HFFc6 (cell line): ENCODE measurements at regions not wholly inside any gene's neighbourhood (a gene's known extent, or its start where the extent isn't known, plus 50 kb on each side); places are given as distances from the start of the nearest gene placed in this dataset.
"Not testable (repeated sequence)": the region's sequence is repeated elsewhere in the genome, so short reads cannot be mapped to it uniquely, and the experiment has no call there.

Source experiments
- DNase-seq: peaks from one replicate; pipeline ENCODE4 v3.0.0-alpha.2; 2018
- H3K27ac Mint-ChIP-seq: 2 replicates; pipeline ENCODE4 v1.8.0; 2020; ENCODE audit warnings: mild to moderate bottlenecking, mixed read lengths
- H3K27me3 Mint-ChIP-seq: 2 replicates; pipeline ENCODE4 v1.8.0; 2021; ENCODE audit warnings: mild to moderate bottlenecking, moderate library complexity, mixed read lengths; ENCODE audit not compliant: insufficient read depth
- H3K36me3 Mint-ChIP-seq: 2 replicates; pipeline ENCODE4 v1.8.0; 2021; ENCODE audit warnings: low read depth, mixed read lengths
- H3K4me1 Mint-ChIP-seq: 2 replicates; pipeline ENCODE4 v1.8.0; 2020; ENCODE audit warnings: low read depth, mixed read lengths
- H3K4me3 Mint-ChIP-seq: 2 replicates; pipeline ENCODE4 v1.8.0; 2020; ENCODE audit warnings: mild to moderate bottlenecking, moderate library complexity, mixed read lengths
- H3K9me3 Mint-ChIP-seq: 2 replicates; pipeline ENCODE4 v1.8.0; 2020; ENCODE audit warnings: mild to moderate bottlenecking, mixed read lengths
- TF ChIP-seq, protein P1 (sequence below): fragments of 200-600 bp; sonication (generic); IDR thresholded peaks from 2 replicates; pipeline ENCODE4 v1.5.0; 2021; ENCODE audit warnings: antibody characterized with exemption, mild to moderate bottlenecking

DNA sequence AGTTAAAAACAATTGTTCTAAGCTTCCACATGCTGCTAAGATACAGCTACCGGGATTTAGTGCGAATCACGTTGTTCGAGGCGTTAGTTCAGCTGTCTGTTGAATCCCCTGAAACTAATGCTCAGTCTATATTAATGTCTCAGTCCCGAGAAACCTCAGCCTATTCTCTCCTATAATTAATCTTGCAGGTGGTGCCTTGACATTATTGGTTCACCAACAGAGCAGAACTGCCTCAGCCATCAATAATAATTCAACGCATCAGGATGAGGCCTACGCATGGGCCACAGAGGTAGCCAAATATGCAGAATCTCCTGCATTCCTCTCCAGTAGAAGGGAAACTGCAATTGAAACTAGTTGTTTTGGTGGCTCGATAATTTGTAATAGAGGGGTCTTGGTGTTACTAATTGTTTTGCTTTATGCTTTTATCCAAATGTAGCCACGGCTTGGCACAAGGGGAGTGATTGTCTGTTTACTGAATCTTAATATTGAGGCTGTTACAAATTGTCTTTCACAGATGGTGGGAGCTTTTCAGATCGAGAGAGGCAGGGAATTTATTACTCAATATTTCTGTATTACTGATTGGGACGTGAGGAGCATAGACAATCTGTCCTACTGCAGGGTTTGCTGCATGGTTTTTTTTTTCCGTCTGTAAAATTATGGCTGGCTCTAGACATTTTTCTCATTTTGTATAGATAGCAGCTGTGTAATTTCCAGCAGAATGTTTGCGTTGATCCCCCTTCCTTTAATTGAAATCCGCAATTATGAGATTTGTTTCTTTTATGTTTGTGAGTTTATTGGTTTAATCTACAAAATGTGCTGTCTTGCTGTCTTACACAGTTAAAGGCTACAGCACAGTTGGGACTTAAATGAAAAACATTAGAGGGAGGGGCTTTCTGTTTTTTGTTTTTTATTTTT is 1036.5 kb upstream of the NOVA1 start:
- no peaks in the 10 kb centered on the region for H3K4me1 Mint-ChIP-seq
- DNase-seq, result no peak
- H3K4me3 Mint-ChIP-seq, result no peak overlapping the region
- no peak overlapping the region for H3K27ac Mint-ChIP-seq
- TF ChIP-seq, protein P1, sequence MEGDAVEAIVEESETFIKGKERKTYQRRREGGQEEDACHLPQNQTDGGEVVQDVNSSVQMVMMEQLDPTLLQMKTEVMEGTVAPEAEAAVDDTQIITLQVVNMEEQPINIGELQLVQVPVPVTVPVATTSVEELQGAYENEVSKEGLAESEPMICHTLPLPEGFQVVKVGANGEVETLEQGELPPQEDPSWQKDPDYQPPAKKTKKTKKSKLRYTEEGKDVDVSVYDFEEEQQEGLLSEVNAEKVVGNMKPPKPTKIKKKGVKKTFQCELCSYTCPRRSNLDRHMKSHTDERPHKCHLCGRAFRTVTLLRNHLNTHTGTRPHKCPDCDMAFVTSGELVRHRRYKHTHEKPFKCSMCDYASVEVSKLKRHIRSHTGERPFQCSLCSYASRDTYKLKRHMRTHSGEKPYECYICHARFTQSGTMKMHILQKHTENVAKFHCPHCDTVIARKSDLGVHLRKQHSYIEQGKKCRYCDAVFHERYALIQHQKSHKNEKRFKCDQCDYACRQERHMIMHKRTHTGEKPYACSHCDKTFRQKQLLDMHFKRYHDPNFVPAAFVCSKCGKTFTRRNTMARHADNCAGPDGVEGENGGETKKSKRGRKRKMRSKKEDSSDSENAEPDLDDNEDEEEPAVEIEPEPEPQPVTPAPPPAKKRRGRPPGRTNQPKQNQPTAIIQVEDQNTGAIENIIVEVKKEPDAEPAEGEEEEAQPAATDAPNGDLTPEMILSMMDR, result no peak
- H3K36me3 Mint-ChIP-seq, result no peaks in the 10 kb centered on the region
- H3K9me3 Mint-ChIP-seq, result peaks cover 42% of the 10 kb centered on the region
- no peaks in the 10 kb centered on the region for H3K27me3 Mint-ChIP-seq

DNA sequence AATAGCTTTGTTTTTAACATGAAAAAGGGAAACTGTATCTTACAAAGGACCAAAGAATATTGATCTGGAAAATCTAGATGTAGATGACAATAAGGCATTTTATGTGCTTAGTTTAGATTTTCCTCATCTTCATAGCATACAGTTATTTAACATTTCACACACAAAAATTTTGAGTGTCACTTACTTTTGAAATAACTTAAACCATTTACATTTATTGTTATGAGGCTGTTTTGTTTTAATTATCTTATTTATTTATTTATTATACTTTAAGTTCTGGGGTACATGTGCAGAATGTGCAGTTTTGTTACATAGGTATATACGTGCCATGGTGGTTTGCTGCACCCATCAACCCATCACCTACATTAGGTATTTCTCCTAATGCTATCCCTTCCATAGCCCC is 1042.9 kb upstream of the NOVA1 start:
- not testable (repeated sequence) for H3K4me3 Mint-ChIP-seq, H3K27ac Mint-ChIP-seq, H3K4me1 Mint-ChIP-seq

DNA sequence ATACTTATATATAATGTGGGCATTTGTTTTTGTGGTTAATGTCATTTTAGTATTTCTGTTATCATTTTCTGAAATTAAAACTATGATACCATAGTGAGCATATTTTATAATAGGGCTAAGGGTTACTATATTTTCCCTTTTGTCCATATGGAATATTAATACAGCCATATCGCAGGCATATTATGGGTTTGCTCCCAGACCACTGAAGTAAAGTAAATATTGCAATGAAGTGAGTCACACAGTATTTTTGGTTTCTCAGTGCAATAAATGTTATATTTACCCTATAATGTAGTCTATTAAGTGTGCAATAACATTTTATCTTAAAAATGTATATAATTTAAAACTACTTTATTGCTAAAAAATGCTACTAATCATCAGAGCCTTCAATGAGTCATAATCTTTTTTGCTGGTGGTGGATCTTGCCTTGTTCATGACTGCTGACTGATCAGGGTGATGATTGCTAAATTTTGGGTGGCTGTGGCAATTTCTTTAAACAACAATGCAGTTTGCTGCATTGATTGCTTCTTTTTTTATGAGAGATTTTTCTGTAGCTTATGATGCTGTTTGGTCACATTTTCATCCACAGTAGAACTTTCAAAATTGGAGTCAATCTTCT is 1044.5 kb upstream of the NOVA1 start:
- TF ChIP-seq, protein P1, result no peak
- Mint-ChIP-seq H3K4me1 (no peaks in the 10 kb centered on the region), H3K36me3 (no peaks in the 10 kb centered on the region; the same call in 1 of the 2 replicates), H3K27ac (no peak overlapping the region), H3K9me3 (peaks cover 29% of the 10 kb centered on the region), H3K4me3 (no peak overlapping the region), H3K27me3 (no peaks in the 10 kb centered on the region)
- DNase-seq, result no peak

More for the DNA sequence above, 1042.9 kb upstream of the NOVA1 start:
- H3K36me3 Mint-ChIP-seq, H3K27me3 Mint-ChIP-seq, DNase-seq: not testable (repeated sequence)
- H3K9me3 Mint-ChIP-seq, result peaks cover 35% of the 10 kb centered on the region

- TF ChIP-seq, protein P1, result no peak
- no peak overlapping the region for H3K27ac Mint-ChIP-seq
- DNase-seq, result no peak
- 0 out of 2 replicates have a peak, but pooled peaks cover 5% of the 10 kb centered on the region for H3K36me3 Mint-ChIP-seq
- no peaks in the 10 kb centered on the region for H3K27me3 Mint-ChIP-seq
- no peak overlapping the region for H3K4me3 Mint-ChIP-seq
- no peaks in the 10 kb centered on the region for H3K4me1 Mint-ChIP-seq
- peaks cover 65% of the 10 kb centered on the region for H3K9me3 Mint-ChIP-seq
These were observed 1062.8 kb upstream of the NOVA1 start for GRCh38 chr14:27660683-27661082.

DNA sequence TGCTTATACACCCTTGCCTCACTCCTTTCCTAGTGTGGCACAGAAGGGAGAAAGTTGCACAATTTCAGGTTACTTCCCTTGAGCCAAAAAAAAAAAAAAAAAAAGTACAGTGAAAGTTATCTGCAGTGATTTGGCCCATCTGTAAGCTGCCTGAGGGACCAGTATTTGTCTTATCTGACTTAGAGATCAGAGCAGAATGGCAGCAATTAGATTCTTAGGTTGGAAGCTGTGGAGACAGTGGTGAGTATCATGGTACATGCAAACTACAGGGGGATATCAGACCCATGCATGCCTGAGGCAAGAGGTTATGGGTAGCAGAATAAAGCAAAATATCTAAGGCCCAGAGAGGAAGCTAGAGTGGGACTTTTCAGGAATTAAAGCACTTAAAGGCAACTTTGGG is 1070.7 kb upstream of the NOVA1 start:
- Mint-ChIP-seq H3K27ac (no peak overlapping the region), H3K9me3 (peaks cover 51% of the 10 kb centered on the region), H3K27me3 (no peaks in the 10 kb centered on the region), H3K4me1 (no peaks in the 10 kb centered on the region), H3K4me3 (no peak overlapping the region), H3K36me3 (0 out of 2 replicates have a peak, but pooled peaks cover 4% of the 10 kb centered on the region)
- TF ChIP-seq, protein P1, result no peak
- DNase-seq, result no peak

- DNase-seq, result no peak
- Mint-ChIP-seq H3K4me1 (no peaks in the 10 kb centered on the region), H3K4me3 (no peak overlapping the region), H3K27me3 (no peaks in the 10 kb centered on the region; the same call in 1 of the 2 replicates), H3K27ac (no peak overlapping the region), H3K9me3 (peaks cover 42% of the 10 kb centered on the region), H3K36me3 (0 out of 2 replicates have a peak, but pooled peaks cover 4% of the 10 kb centered on the region)
- TF ChIP-seq, protein P1, result 0 out of 2 replicates have a peak, but pooled peaks have one; percentile 9
These were observed 1074.2 kb upstream of the NOVA1 start for GRCh38 chr14:27672047-27672446.

DNA sequence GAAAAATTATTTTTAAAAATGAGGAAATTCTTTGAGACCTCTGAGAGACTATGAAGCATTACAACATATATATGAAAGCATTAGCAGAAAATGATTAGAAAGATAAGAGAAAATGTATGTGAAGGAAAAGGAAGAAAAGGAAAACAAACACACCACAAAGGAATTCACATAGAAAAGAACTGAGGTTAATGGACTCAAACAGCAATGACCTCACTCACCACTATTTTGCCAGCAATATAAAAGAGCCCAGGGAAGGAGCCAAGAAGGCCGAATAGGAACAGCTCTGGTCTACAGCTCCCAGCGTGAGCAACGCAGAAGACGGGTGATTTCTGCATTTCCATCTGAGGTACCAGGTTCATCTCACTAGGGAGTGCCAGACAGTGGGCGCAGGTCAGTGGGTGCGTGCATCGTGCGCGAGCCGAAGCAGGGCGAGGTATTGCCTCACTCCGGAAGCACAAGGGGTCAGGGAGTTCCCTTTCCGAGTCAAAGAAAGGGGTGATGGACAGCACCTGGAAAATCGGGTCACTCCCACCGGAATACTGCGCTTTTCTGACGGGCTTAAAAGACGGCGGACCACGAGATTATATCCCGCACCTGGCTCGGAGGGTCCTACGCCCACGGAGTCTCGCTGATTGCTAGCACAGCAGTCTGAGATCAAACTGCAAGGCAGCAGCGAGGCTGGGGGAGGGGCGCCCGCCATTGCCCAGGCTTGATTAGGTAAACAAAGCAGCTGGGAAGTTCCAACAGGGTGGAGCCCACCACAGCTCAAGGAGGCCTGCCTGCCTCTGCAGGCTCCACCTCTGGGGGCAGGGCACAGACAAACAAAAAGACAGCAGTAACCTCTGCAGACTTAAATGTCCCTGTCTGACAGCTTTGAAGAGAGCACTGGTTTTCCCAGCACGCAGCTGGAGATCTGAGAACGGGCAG is 1075.2 kb upstream of the NOVA1 start:
- H3K4me3 Mint-ChIP-seq, H3K36me3 Mint-ChIP-seq: not testable (repeated sequence)

More for the DNA sequence above, 1075.2 kb upstream of the NOVA1 start:
- DNase-seq, H3K4me1 Mint-ChIP-seq, H3K27ac Mint-ChIP-seq, H3K27me3 Mint-ChIP-seq: not testable (repeated sequence)
- H3K9me3 Mint-ChIP-seq, result peaks cover 42% of the 10 kb centered on the region
